ENCODE measurements at regions not wholly inside any gene's neighbourhood (a gene's known extent, or its start where the extent isn't known, plus 50 kb on each side); places are given as distances from the start of the nearest gene placed in this dataset.

DNA sequence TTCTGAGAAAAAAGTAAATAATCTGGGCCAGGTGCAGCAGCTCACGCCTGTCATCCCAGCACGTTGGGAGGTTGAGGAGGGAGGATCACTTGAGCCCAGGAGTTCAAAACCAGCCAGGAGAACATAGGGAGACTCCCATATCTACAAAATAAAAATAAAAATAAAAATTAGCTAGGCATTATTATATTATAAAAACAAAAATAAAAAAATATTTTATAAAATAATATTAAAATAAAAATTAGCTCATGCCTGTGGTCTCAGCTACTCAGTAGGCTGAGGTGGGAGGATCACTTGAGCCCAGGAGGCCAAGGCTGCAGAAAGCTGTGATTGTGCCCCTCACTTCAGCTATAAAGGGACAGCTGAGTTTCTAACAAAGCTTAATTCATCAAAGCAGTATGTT is 362.9 kb downstream of the SMOC2 start:
- TF ChIP-seq, protein P1, sequence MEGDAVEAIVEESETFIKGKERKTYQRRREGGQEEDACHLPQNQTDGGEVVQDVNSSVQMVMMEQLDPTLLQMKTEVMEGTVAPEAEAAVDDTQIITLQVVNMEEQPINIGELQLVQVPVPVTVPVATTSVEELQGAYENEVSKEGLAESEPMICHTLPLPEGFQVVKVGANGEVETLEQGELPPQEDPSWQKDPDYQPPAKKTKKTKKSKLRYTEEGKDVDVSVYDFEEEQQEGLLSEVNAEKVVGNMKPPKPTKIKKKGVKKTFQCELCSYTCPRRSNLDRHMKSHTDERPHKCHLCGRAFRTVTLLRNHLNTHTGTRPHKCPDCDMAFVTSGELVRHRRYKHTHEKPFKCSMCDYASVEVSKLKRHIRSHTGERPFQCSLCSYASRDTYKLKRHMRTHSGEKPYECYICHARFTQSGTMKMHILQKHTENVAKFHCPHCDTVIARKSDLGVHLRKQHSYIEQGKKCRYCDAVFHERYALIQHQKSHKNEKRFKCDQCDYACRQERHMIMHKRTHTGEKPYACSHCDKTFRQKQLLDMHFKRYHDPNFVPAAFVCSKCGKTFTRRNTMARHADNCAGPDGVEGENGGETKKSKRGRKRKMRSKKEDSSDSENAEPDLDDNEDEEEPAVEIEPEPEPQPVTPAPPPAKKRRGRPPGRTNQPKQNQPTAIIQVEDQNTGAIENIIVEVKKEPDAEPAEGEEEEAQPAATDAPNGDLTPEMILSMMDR (IDR thresholded peaks at IDR 0.05) = no peak
- no peak for TF ChIP-seq POLR2AphosphoS5 (IDR thresholded peaks at IDR 0.05)
- TF ChIP-seq EP300 (IDR thresholded peaks at IDR 0.05) = no peak
